H1 (cell line): ENCODE measurements at regions not wholly inside any gene's neighbourhood (a gene's known extent, or its start where the extent isn't known, plus 50 kb on each side); places are given as distances from the start of the nearest gene placed in this dataset.

Source experiments
- CTCF ChIA-PET: fragments of 300-600 bp; sonication (Branson Sonifier 250); formaldehyde crosslinking; loops from one replicate; lab custom pipeline; 2021; ENCODE audit not compliant: partially characterized antibody; lab: Charles Lee
- POLR2A ChIA-PET: fragments of 300-600 bp; sonication (Branson Sonifier 250); formaldehyde crosslinking; loops from one replicate; lab custom pipeline; 2021; ENCODE audit warnings: inconsistent platforms; ENCODE audit not compliant: partially characterized antibody; lab: Charles Lee
- DNase-seq, 2 experiments: peaks; one replicate each; pipeline versions ENCODE4 v3.0.0 to v3.0.0-alpha.2; 2010 to 2022; ENCODE audit warnings: low spot score in 2 of 2, low read depth in 1 of 2, mixed read lengths in 1 of 2
- FAIRE-seq: peaks from 2 replicates; lab custom pipeline; 2011; peaks lifted over from hg19 to GRCh38; lab: Jason Lieb, UNC
- H2AFZ ChIP-seq: 2 replicates; pipeline ENCODE4 v1.8.1; 2012; ENCODE audit warnings: low read length, inconsistent platforms
- H2AK5ac ChIP-seq: 2 replicates; pipeline ENCODE4 v1.6.1; 2013; ENCODE audit warnings: low read depth, low read length
- H2BK120ac ChIP-seq: replicated peaks from 2 replicates; pipeline ENCODE3; 2013; ENCODE audit warnings: low read depth, low read length, inconsistent platforms
- H2BK12ac ChIP-seq: 2 replicates; pipeline ENCODE4 v1.6.1; 2013; ENCODE audit warnings: low read depth, low read length
- H2BK15ac ChIP-seq: 2 replicates; pipeline ENCODE4 v1.6.1; 2013; ENCODE audit warnings: low read length
- H2BK20ac ChIP-seq: 2 replicates; pipeline ENCODE4 v1.6.1; 2013; ENCODE audit warnings: low read length
- H2BK5ac ChIP-seq: 2 replicates; pipeline ENCODE4 v1.6.1; 2013; ENCODE audit warnings: low read depth, low read length
- H3K14ac ChIP-seq: 2 replicates; pipeline ENCODE4 v1.6.1; 2013; ENCODE audit warnings: inconsistent platforms; ENCODE audit not compliant: insufficient read length
- H3K18ac ChIP-seq: 2 replicates; pipeline ENCODE4 v1.6.1; 2013; ENCODE audit warnings: low read length; ENCODE audit errors: extremely low read depth
- H3K23ac ChIP-seq: 2 replicates; pipeline ENCODE4 v1.6.1; 2013; ENCODE audit warnings: inconsistent platforms; ENCODE audit not compliant: insufficient read length
- H3K23me2 ChIP-seq: 2 replicates; pipeline ENCODE4 v1.6.1; 2013; ENCODE audit warnings: low read depth, low read length
- H3K27ac ChIP-seq: 2 replicates; pipeline ENCODE4 v1.6.1; 2011; ENCODE audit warnings: low read depth, low read length, inconsistent platforms
- H3K27me3 ChIP-seq, 4 experiments: replicated peaks in 1 of 4; 1 replicate in 1 of 4; 2 replicates in 3 of 4; pipeline versions ENCODE4 v1.6.1 to v1.8.1; 2011 to 2013; ENCODE audit warnings: low read length in 3 of 4, mild to moderate bottlenecking in 3 of 4, inconsistent platforms in 2 of 4, mixed read lengths in 2 of 4, moderate library complexity in 1 of 4; ENCODE audit not compliant: control insufficient read depth in 3 of 4, insufficient read depth in 3 of 4; ENCODE audit errors: extremely low read depth in 1 of 4
- H3K36me3 ChIP-seq, 4 experiments: 2 replicates each; pipeline versions ENCODE4 v1.6.1 to v1.8.1; 2011 to 2013; ENCODE audit warnings: mild to moderate bottlenecking in 4 of 4, low read length in 3 of 4, moderate library complexity in 2 of 4, control low read depth in 1 of 4, inconsistent platforms in 1 of 4; ENCODE audit not compliant: insufficient read depth in 4 of 4, control insufficient read depth in 2 of 4
- H3K4ac ChIP-seq: replicated peaks from 2 replicates; pipeline ENCODE3; 2013; ENCODE audit warnings: low read length, low read depth, mixed read lengths, inconsistent platforms; ENCODE audit not compliant: insufficient read length
- H3K4me1 ChIP-seq, 4 experiments: replicated peaks in 1 of 4; 1 replicate in 1 of 4; 2 replicates in 3 of 4; pipeline versions ENCODE4 v1.6.1 to v1.8.1; 2011 to 2013; ENCODE audit warnings: low read length in 3 of 4, inconsistent platforms in 2 of 4, mixed read lengths in 1 of 4; ENCODE audit not compliant: insufficient read depth in 4 of 4, control insufficient read depth in 3 of 4
- H3K4me2 ChIP-seq, 2 experiments: 2 replicates each; pipeline versions ENCODE4 v1.6.1 to v1.8.1; 2011 to 2013; ENCODE audit warnings: low read depth in 2 of 2, low read length in 2 of 2, control low read depth in 1 of 2, inconsistent platforms in 1 of 2, mild to moderate bottlenecking in 1 of 2; ENCODE audit not compliant: insufficient read depth in 1 of 2
- H3K4me3 ChIP-seq, 4 experiments: fragments of 200-600, 300-600 bp in 1 of 4; sonication (generic), shearing (Covaris generic), sonication (Bioruptor Twin) in 1 of 4; 2 replicates each; pipeline versions ENCODE4 v1.5.1 to v1.8.1; 2011 to 2016; ENCODE audit warnings: low read length in 4 of 4, low read depth in 3 of 4, control low read depth in 2 of 4, inconsistent platforms in 2 of 4, mild to moderate bottlenecking in 2 of 4, mixed read lengths in 1 of 4, moderate library complexity in 1 of 4; ENCODE audit not compliant: insufficient read depth in 2 of 4; ENCODE audit errors: extremely low read depth in 1 of 4
- H3K56ac ChIP-seq: replicated peaks from 2 replicates; pipeline ENCODE3; 2013; ENCODE audit warnings: low read depth, mild to moderate bottlenecking, mixed read lengths, low read length, inconsistent platforms; ENCODE audit not compliant: insufficient read length
- H3K79me1 ChIP-seq: 2 replicates; pipeline ENCODE4 v1.6.1; 2013; ENCODE audit warnings: low read depth, low read length, control low read depth
- H3K79me2 ChIP-seq, 2 experiments: 2 replicates each; pipeline versions ENCODE4 v1.6.1 to v1.8.1; 2012 to 2013; ENCODE audit warnings: low read length in 2 of 2, mild to moderate bottlenecking in 2 of 2, inconsistent platforms in 1 of 2; ENCODE audit not compliant: insufficient read depth in 2 of 2, control insufficient read depth in 1 of 2
- H3K9ac ChIP-seq, 4 experiments: replicated peaks in 1 of 4; 1 replicate in 1 of 4; 2 replicates in 3 of 4; pipeline versions ENCODE4 v1.6.1 to v1.8.1; 2011 to 2013; ENCODE audit warnings: low read depth in 3 of 4, low read length in 3 of 4, control low read depth in 2 of 4, mild to moderate bottlenecking in 2 of 4, moderate library complexity in 2 of 4, inconsistent platforms in 1 of 4; ENCODE audit errors: extremely low read depth in 1 of 4
- H3K9me3 ChIP-seq, 2 experiments: 2 replicates each; pipeline versions ENCODE4 v1.6.1 to v1.8.1; 2012 to 2013; ENCODE audit warnings: mild to moderate bottlenecking in 2 of 2, moderate library complexity in 2 of 2, control low read depth in 1 of 2, inconsistent platforms in 1 of 2, low read depth in 1 of 2, low read length in 1 of 2, mixed read lengths in 1 of 2; ENCODE audit not compliant: insufficient read depth in 2 of 2
- H4K20me1 ChIP-seq, 2 experiments: replicated peaks in 1 of 2; 2 replicates each; pipeline versions ENCODE3 to v1.8.1; 2011 to 2013; ENCODE audit warnings: inconsistent platforms in 2 of 2, low read length in 2 of 2, mild to moderate bottlenecking in 1 of 2; ENCODE audit not compliant: insufficient read depth in 2 of 2, control insufficient read depth in 1 of 2
- H4K5ac ChIP-seq: 2 replicates; pipeline ENCODE4 v1.6.1; 2013; ENCODE audit warnings: low read length, low read depth, mixed read lengths, inconsistent platforms; ENCODE audit not compliant: insufficient read length
- H4K8ac ChIP-seq: 2 replicates; pipeline ENCODE4 v1.8.0; 2013; ENCODE audit warnings: mild to moderate bottlenecking, moderate library complexity, low read length, inconsistent platforms; ENCODE audit not compliant: insufficient read depth; ENCODE audit errors: extremely low read depth
- H4K91ac ChIP-seq: replicated peaks from 2 replicates; pipeline ENCODE3; 2013; ENCODE audit warnings: low read length, mixed read lengths, inconsistent platforms; ENCODE audit not compliant: insufficient read length
- CBX8 ChIP-seq: fragments of 300-800, 300-1000 bp; sonication (generic); IDR thresholded peaks from 2 replicates; pipeline ENCODE4 v1.7.1; 2016; ENCODE audit warnings: low read depth, low read length, borderline replicate concordance
- CHD1 ChIP-seq: IDR thresholded peaks from 2 replicates; pipeline ENCODE4 v1.6.1; 2012; ENCODE audit warnings: low read depth, low read length, improper control_type of control experiment
- GABPA ChIP-seq: IDR thresholded peaks from 2 replicates; pipeline ENCODE4 v1.6.1; 2011; ENCODE audit warnings: mild to moderate bottlenecking, low read length, moderate library complexity, borderline replicate concordance; ENCODE audit not compliant: insufficient read depth
- HDAC6 ChIP-seq: IDR thresholded peaks from one replicate; pipeline ENCODE4 v1.7.1; 2012; ENCODE audit warnings: low read depth, mild to moderate bottlenecking, inconsistent platforms, low read length, moderate library complexity
- SAP30 ChIP-seq: fragments of 300-600 bp; sonication (generic); IDR thresholded peaks from 2 replicates; pipeline ENCODE4 v1.7.1; 2012; ENCODE audit warnings: low read length, moderate library complexity, mild to moderate bottlenecking, inconsistent platforms; ENCODE audit not compliant: insufficient read depth, insufficient replicate concordance
- SIX5 ChIP-seq: IDR thresholded peaks from 2 replicates; pipeline ENCODE4 v1.6.1; 2011; ENCODE audit warnings: mild to moderate bottlenecking, low read depth, low read length
- SP1 ChIP-seq: IDR thresholded peaks from 2 replicates; pipeline ENCODE4 v1.6.1; 2011; ENCODE audit warnings: low read depth, low read length
- TEAD4 ChIP-seq: IDR thresholded peaks from 2 replicates; pipeline ENCODE4 v1.6.1; 2012; ENCODE audit warnings: low read depth, low read length, inconsistent platforms, mixed read lengths
- WGBS, 2 experiments: shearing (Covaris generic) in 1 of 2; methylation state at CpG; one replicate each; pipeline versions ENCODE4 v1.1.6 to v1.1.7; 2013 to 2015; ENCODE audit warnings: low lambda C conversion rate in 2 of 2, mixed read lengths in 2 of 2, inconsistent platforms in 1 of 2, low coverage in 1 of 2, missing lambda C conversion rate in 1 of 2; ENCODE audit not compliant: insufficient replicate concordance in 2 of 2, insufficient coverage in 1 of 2, insufficient read length in 1 of 2; ENCODE audit errors: extremely low coverage in 1 of 2, missing lambda C conversion rate in 1 of 2; 5-methylcytosine and 5-hydroxymethylcytosine counted together
- TF ChIP-seq, protein P1 (sequence below), 3 experiments: IDR thresholded peaks; 1 replicate in 2 of 3; 2 replicates in 1 of 3; pipeline versions ENCODE4 v1.5.1 to v1.6.1; 2011; ENCODE audit warnings: low read length in 3 of 3, mild to moderate bottlenecking in 3 of 3, inconsistent platforms in 2 of 3, low read depth in 1 of 3, moderate library complexity in 1 of 3; ENCODE audit not compliant: insufficient read depth in 1 of 3; ENCODE audit errors: control extremely low read depth in 1 of 3

DNA sequence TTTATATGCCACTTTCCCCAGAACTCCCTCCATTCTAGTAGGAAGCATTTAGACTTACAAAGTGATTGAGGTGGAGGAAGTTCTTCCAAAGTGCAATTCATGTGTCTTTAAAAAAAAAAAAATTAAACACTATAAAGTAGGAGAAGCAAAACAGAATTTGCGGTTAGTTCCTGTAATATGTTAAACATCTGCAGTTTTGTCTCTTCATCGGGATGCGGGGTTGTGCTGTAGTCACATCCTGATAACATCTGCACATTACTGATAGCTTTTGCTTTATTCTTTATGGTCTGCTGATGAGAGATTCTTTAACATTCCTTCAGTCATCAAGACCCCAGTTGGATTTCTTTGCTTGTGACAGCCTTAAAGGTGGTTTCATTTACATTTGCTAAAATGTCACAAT is 694.3 kb downstream of the NR2F1-AS1 start:
- Histone ChIP-seq H3K23ac (no peak overlapping the region), H4K8ac (no peak overlapping the region), H2BK5ac (no peak overlapping the region), H4K91ac (no peak overlapping the region), H2AFZ (no peak overlapping the region), H2AK5ac (no peak overlapping the region), H3K9me3 (no peaks in the 10 kb centered on the region), H3K9ac (no peak overlapping the region), H2BK15ac (no peak overlapping the region), H3K56ac (no peak overlapping the region), H3K14ac (no peak overlapping the region), H3K79me1 (no peaks in the 10 kb centered on the region), H3K36me3 (no peaks in the 10 kb centered on the region; a peak in 1 of 8 replicates), H3K27me3 (no peaks in the 10 kb centered on the region), H3K27ac (no peak overlapping the region), H3K4ac (no peak overlapping the region), H3K4me2 (no peak overlapping the region), H2BK120ac (no peak overlapping the region), H3K18ac (no peak overlapping the region), H4K20me1 (no peaks in the 10 kb centered on the region), H3K23me2 (no peaks in the 10 kb centered on the region), H2BK12ac (no peak overlapping the region), H4K5ac (no peak overlapping the region), H3K4me1 (peaks cover 0 to 2% (median 0%) of the 10 kb centered on the region in 4 experiments; a peak in 1 of 7 replicates), H3K79me2 (no peaks in the 10 kb centered on the region), H2BK20ac (no peak overlapping the region), H3K4me3 (no peak overlapping the region)
- DNase-seq (no peak), FAIRE-seq (no peak)
- WGBS, 2 experiments = 84% methylated on average over 3 of the region's 3 CpGs; no CpG with 5 or more reads in 1 of the 2 experiments
- TF ChIP-seq TEAD4 (no peak), SP1 (no peak), SAP30 (no peak), HDAC6 (no peak), CBX8 (no peak), GABPA (no peak), SIX5 (no peak), CHD1 (no peak)
- TF ChIP-seq, protein P1, sequence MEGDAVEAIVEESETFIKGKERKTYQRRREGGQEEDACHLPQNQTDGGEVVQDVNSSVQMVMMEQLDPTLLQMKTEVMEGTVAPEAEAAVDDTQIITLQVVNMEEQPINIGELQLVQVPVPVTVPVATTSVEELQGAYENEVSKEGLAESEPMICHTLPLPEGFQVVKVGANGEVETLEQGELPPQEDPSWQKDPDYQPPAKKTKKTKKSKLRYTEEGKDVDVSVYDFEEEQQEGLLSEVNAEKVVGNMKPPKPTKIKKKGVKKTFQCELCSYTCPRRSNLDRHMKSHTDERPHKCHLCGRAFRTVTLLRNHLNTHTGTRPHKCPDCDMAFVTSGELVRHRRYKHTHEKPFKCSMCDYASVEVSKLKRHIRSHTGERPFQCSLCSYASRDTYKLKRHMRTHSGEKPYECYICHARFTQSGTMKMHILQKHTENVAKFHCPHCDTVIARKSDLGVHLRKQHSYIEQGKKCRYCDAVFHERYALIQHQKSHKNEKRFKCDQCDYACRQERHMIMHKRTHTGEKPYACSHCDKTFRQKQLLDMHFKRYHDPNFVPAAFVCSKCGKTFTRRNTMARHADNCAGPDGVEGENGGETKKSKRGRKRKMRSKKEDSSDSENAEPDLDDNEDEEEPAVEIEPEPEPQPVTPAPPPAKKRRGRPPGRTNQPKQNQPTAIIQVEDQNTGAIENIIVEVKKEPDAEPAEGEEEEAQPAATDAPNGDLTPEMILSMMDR (IDR thresholded peaks at IDR 0.05; ENCODE audit: control extremely low read depth in 1 of 3, insufficient read depth in 1 of 3, low read depth in 1 of 3, low read length in 3 of 3) = no peak
- CTCF ChIA-PET = interaction anchor here (0.7 to 2.0 kb wide), 10 partner anchors 10 to 692 kb away, joined by 3 to 9 read pairs (median 3); no protein-coding TSS in a partner anchor
- POLR2A ChIA-PET = no interaction called here
